Left ventricle myocardium inferior (tissue), 1 donor: ENCODE measurements at regions not wholly inside any gene's neighbourhood (a gene's known extent, or its start where the extent isn't known, plus 50 kb on each side); places are given as distances from the start of the nearest gene placed in this dataset.

Experiments
- DNase-seq: peaks from one replicate; pipeline ENCODE4 v3.0.0-alpha.2; 2020
- H3K27ac ChIP-seq: fragments of 200-600 bp; replicated peaks from 2 replicates; pipeline ENCODE4 v1.8.0; 2021
- H3K27me3 ChIP-seq: fragments of 200-600 bp; 2 replicates; pipeline ENCODE4 v1.8.0; 2021; ENCODE audit warnings: low read depth
- H3K36me3 ChIP-seq: fragments of 200-600 bp; 2 replicates; pipeline ENCODE4 v1.8.0; 2021
- H3K4me1 ChIP-seq: fragments of 200-600 bp; 2 replicates; pipeline ENCODE4 v1.8.0; 2021
- H3K4me3 ChIP-seq: fragments of 200-600 bp; 2 replicates; pipeline ENCODE4 v1.8.0; 2021; ENCODE audit warnings: mild to moderate bottlenecking, moderate library complexity
- H3K9me3 ChIP-seq: fragments of 200-600 bp; replicated peaks from 2 replicates; pipeline ENCODE4 v1.8.0; 2021
- CTCF ChIP-seq: fragments of 200-600 bp; IDR thresholded peaks from 2 replicates; pipeline ENCODE4 v1.8.0; 2021; ENCODE audit warnings: antibody characterized with exemption, mild to moderate bottlenecking, borderline replicate concordance
- intact Hi-C: fragments of 100-400 bp; cut with micrococcal nuclease; formaldehyde crosslinking; loops from one replicate; pipeline ENCODE4 v1.11.0; 2022
- donor health status: DM: no; HTN: yes; CAD: no; lungs with severe emphysema.

DNA sequence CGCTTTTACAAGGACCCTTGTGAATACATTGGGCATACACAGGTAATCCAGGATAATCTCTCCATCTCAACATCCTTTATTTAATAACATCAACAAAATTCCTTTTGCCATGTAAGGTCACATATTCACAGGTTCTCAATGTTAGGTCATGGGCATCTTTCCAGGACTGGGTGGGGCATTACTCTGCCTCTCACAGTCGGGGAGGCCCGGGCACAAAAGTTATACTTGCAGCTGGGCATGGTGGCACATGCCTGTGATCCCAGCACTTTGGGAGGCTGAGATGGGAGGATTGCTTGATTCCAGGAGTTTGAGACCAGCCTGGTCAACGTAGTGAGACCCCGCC lies 93.7 kb upstream of the AP1S2 start:
- no peak overlapping the region for H3K4me3 ChIP-seq
- no peaks in the 10 kb centered on the region for H3K4me1 ChIP-seq
- H3K36me3 ChIP-seq, result no peaks in the 10 kb centered on the region
- TF ChIP-seq CTCF, result no peak
- H3K27me3 ChIP-seq, result no peaks in the 10 kb centered on the region
- no peak overlapping the region for H3K27ac ChIP-seq
- intact Hi-C loops, result no loop called here
- no peak for DNase-seq
- H3K9me3 ChIP-seq, result no peaks in the 10 kb centered on the region

DNA sequence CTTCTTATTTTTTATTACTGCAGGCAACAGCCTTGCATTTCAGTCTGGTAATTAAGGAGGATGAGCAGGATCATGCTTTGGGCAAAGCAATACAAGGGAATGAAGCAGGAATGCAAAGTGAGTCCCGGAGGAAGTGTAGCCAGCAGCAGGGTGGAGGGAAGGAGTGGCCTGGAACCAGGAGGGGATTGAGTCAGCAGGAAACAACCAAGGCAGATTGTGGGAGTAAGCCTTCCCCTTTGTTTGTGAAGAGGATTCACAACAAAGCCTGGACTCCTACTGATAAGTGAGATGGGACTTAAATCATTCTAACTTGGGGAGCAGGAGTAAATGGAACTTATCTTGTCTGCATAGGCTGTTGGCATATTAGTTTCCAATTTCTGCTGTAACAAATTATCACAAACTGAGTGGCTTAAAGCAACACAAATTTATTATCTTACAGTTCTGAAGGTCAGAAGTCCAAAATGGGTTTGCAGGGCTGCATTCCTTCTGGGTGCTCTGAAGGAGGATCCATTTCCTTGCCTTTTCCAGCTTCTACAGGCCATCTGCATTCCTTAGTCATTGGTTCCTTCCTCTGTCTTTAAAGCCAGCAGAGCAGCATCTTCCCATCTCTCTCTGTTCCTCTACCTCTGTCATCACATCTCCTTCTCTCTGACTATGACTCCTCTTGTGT lies 93.2 kb upstream of the AP1S2 start:
- intact Hi-C loops, result no loop called here
- H3K36me3 ChIP-seq, result no peaks in the 10 kb centered on the region
- H3K4me3 ChIP-seq, result no peak overlapping the region
- H3K4me1 ChIP-seq, result no peaks in the 10 kb centered on the region
- DNase-seq, result no peak
- H3K27ac ChIP-seq, result no peak overlapping the region
- no peak for TF ChIP-seq CTCF
- no peaks in the 10 kb centered on the region for H3K9me3 ChIP-seq
- no peaks in the 10 kb centered on the region for H3K27me3 ChIP-seq

DNA sequence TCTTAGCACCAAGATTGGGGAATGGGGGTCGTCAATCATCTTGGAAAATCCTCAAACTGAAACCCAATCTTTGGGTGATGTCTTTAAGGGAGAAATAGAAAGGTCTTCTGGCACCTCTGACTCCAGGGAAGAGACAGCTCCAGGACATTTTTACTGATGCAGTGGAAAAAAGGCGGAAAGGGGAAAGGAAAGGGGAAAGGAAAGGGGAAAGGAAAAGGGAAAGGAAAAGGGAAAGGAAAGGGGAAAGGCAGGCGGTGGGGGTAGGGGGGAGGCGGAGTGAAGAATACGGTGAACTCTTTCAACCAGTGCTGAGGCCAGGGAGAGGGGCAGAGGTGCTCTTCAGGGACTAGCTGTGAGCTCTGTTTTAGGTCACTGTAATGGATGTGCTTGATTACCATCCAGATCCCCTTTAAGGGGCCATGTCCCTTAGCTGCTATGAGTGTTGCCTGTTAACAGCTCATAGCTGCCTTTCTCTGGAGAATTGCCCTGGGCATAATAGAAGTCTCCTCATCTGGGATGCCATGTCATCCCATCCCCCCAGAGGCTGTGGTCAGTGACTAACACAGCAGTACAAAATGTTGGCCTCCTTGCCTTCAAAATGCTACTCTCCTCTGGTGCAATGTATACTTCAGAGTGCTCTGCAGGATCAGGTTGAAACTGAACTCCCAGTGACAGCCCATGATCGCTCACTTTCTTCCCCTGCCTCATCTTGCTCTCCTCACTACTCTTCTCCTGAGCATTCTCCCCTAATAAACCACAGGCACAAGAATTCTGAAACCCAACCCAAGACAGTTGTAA lies 92.4 kb upstream of the AP1S2 start:
- no peaks in the 10 kb centered on the region for H3K27me3 ChIP-seq
- intact Hi-C loops, result no loop called here

GRCh38 chrX:15943391-15943790 lies 88.8 kb upstream of the AP1S2 start:
- TF ChIP-seq CTCF, result no peak
- DNase-seq, result no peak
- intact Hi-C loops, result no loop called here

More for the DNA sequence above, 92.4 kb upstream of the AP1S2 start:
- no peaks in the 10 kb centered on the region for H3K9me3 ChIP-seq
- no peak overlapping the region for H3K4me3 ChIP-seq
- no peak for DNase-seq
- no peak overlapping the region for H3K27ac ChIP-seq
- no peaks in the 10 kb centered on the region for H3K36me3 ChIP-seq
- no peaks in the 10 kb centered on the region for H3K4me1 ChIP-seq
- no peak for TF ChIP-seq CTCF

GRCh38 chrX:15942307-15942706 lies 87.7 kb upstream of the AP1S2 start:
- H3K27ac ChIP-seq, result no peak overlapping the region
- H3K4me1 ChIP-seq, result no peaks in the 10 kb centered on the region
- H3K27me3 ChIP-seq, result no peaks in the 10 kb centered on the region
- H3K36me3 ChIP-seq, result no peaks in the 10 kb centered on the region
- intact Hi-C loops, result no loop called here
- no peak for DNase-seq
- TF ChIP-seq CTCF, result no peak
- no peak overlapping the region for H3K4me3 ChIP-seq
- H3K9me3 ChIP-seq, result no peaks in the 10 kb centered on the region

More at GRCh38 chrX:15943391-15943790, 88.8 kb upstream of the AP1S2 start:
- Histone ChIP-seq H3K4me1 (no peaks in the 10 kb centered on the region), H3K27me3 (no peaks in the 10 kb centered on the region), H3K4me3 (no peak overlapping the region), H3K9me3 (no peaks in the 10 kb centered on the region), H3K36me3 (no peaks in the 10 kb centered on the region), H3K27ac (no peak overlapping the region)
